HCT116 (cell line): ENCODE measurements at regions not wholly inside any gene's neighbourhood (a gene's known extent, or its start where the extent isn't known, plus 50 kb on each side); places are given as distances from the start of the nearest gene placed in this dataset.

Experiments used
- ATAC-seq: fragments of 200-7000 bp; cut with Tn5 transposase; 2 replicates; pipeline ENCODE4 v1.9.1; 2020; ENCODE audit warnings: mild to moderate bottlenecking, moderate library complexity
- BruUV-seq: library from RNA; stranded (reverse); fragments of 400-500 nt; replicated peaks from 2 replicates; lab custom pipeline; 2021; lab: Mats Ljungman, UMichigan
- CTCF ChIA-PET: fragments of 300-600 bp; sonication (Branson Sonifier 250); formaldehyde crosslinking; loops from one replicate; lab custom pipeline; 2021; ENCODE audit warnings: antibody characterized with exemption; lab: Charles Lee
- POLR2A ChIA-PET: fragments of 300-600, 350-600 bp; sonication (Branson Sonifier 250); formaldehyde crosslinking; loops from one replicate; lab custom pipeline; 2021; ENCODE audit warnings: antibody characterized with exemption; lab: Charles Lee
- RAD21 ChIA-PET, 2 experiments: fragments of 300-600 bp; sonication (Branson Sonifier 250); formaldehyde crosslinking; loops; one replicate each; lab custom pipeline; 2023; ENCODE audit warnings: low total read pairs in 2 of 2; ENCODE audit not compliant: uncharacterized antibody in 2 of 2, unreplicated experiment in 2 of 2, low non-redundant PET in 1 of 2; lab: Charles Lee
- DNase-seq: peaks from one replicate; pipeline ENCODE4 v3.0.0-alpha.2; 2010; ENCODE audit warnings: low read depth, low spot score
- H2AFZ ChIP-seq: fragments of 200-600 bp; shearing (Covaris generic), sonication (generic); 2 replicates; pipeline ENCODE4 v1.6.1; 2017; ENCODE audit warnings: low read depth, mixed run types, mixed read lengths, antibody characterized with exemption, low read length; ENCODE audit not compliant: poor library complexity, severe bottlenecking
- H3K27ac ChIP-seq: 2 replicates; pipeline ENCODE4 v1.5.1; 2012; ENCODE audit warnings: low read depth, low read length
- H3K27me3 ChIP-seq: fragments of 200-600 bp; sonication (generic); 2 replicates; pipeline ENCODE4 v1.6.1; 2016; ENCODE audit warnings: mixed run types, low read length, mixed read lengths; ENCODE audit not compliant: insufficient read depth
- H3K36me3 ChIP-seq, 2 experiments: fragments of 200-500 bp in 1 of 2; fragments of 200-600 bp in 1 of 2; sonication (Bioruptor generic) in 1 of 2; sonication (generic) in 1 of 2; 2 replicates each; pipeline versions ENCODE4 v1.5.1 to v1.6.1; 2014 to 2016; ENCODE audit warnings: low read length in 2 of 2, inconsistent platforms in 1 of 2, mixed read lengths in 1 of 2, mixed run types in 1 of 2; ENCODE audit not compliant: insufficient read depth in 2 of 2, control insufficient read depth in 1 of 2
- H3K4me1 ChIP-seq, 2 experiments: fragments of 200-600 bp in 1 of 2; sonication (generic) in 1 of 2; 2 replicates each; pipeline versions ENCODE4 v1.5.1 to v1.6.1; 2012 to 2017; ENCODE audit warnings: low read length in 2 of 2, inconsistent platforms in 1 of 2, mild to moderate bottlenecking in 1 of 2, mixed read lengths in 1 of 2, mixed run types in 1 of 2, moderate library complexity in 1 of 2; ENCODE audit not compliant: insufficient read depth in 2 of 2, control insufficient read depth in 1 of 2
- H3K4me2 ChIP-seq: fragments of 200-600 bp; sonication (generic); 2 replicates; pipeline ENCODE4 v1.6.1; 2017; ENCODE audit warnings: mixed run types, low read length, mixed read lengths
- H3K4me3 ChIP-seq, 2 experiments: fragments of 200-600 bp in 1 of 2; sonication (generic) in 1 of 2; replicated peaks in 1 of 2; 2 replicates each; pipeline ENCODE4 v1.5.1; 2011 to 2016; ENCODE audit warnings: low read length in 2 of 2, control low read depth in 1 of 2, low read depth in 1 of 2, mild to moderate bottlenecking in 1 of 2, mixed read lengths in 1 of 2, mixed run types in 1 of 2
- H3K79me2 ChIP-seq: fragments of 200-600 bp; sonication (generic); 2 replicates; pipeline ENCODE4 v1.6.1; 2017; ENCODE audit warnings: mild to moderate bottlenecking, mixed run types, low read length, moderate library complexity, mixed read lengths; ENCODE audit not compliant: insufficient read depth
- H3K9ac ChIP-seq: fragments of 200-600 bp; sonication (generic); 2 replicates; pipeline ENCODE4 v1.6.1; 2016; ENCODE audit warnings: low read length, mixed read lengths
- H3K9me2 ChIP-seq: fragments of 200-600 bp; sonication (generic), shearing (Covaris generic); 2 replicates; pipeline ENCODE4 v1.6.1; 2017; ENCODE audit warnings: mixed run types, mild to moderate bottlenecking, moderate library complexity; ENCODE audit not compliant: insufficient read depth
- H3K9me3 ChIP-seq, 2 experiments: fragments of 200-500 bp in 1 of 2; fragments of 200-600 bp in 1 of 2; sonication (Bioruptor generic) in 1 of 2; sonication (generic) in 1 of 2; 2 replicates each; pipeline ENCODE4 v1.6.1; 2014 to 2017; ENCODE audit warnings: low read length in 2 of 2, mixed read lengths in 2 of 2, inconsistent platforms in 1 of 2, low read depth in 1 of 2, mild to moderate bottlenecking in 1 of 2, mixed run types in 1 of 2, moderate library complexity in 1 of 2; ENCODE audit not compliant: control insufficient read depth in 1 of 2, insufficient read depth in 1 of 2
- H4K20me1 ChIP-seq: fragments of 200-600 bp; sonication (generic), shearing (Covaris generic); 2 replicates; pipeline ENCODE4 v1.6.1; 2017; ENCODE audit warnings: mixed run types, mild to moderate bottlenecking, moderate library complexity; ENCODE audit not compliant: insufficient read depth
- CBX3 ChIP-seq: IDR thresholded peaks from 2 replicates; pipeline ENCODE4 v1.6.1; 2012; ENCODE audit warnings: low read depth
- CEBPB ChIP-seq: IDR thresholded peaks from 2 replicates; pipeline ENCODE4 v1.6.1; 2012; ENCODE audit warnings: low read depth
- EZH2 ChIP-seq: fragments of 200-600 bp; sonication (generic); IDR thresholded peaks from 2 replicates; pipeline ENCODE4 v1.6.1; 2017; ENCODE audit warnings: antibody characterized with exemption, mixed run types
- EZH2phosphoT487 ChIP-seq: fragments of 200-600 bp; IDR thresholded peaks from 2 replicates; pipeline ENCODE4 v1.6.1; 2018; ENCODE audit warnings: antibody characterized with exemption, borderline replicate concordance
- FOSL1 ChIP-seq: IDR thresholded peaks from 2 replicates; pipeline ENCODE4 v1.6.1; 2012; ENCODE audit warnings: low read depth
- JUND ChIP-seq: IDR thresholded peaks from 2 replicates; pipeline ENCODE4 v1.6.1; 2012
- POLR2A ChIP-seq: IDR thresholded peaks from 2 replicates; pipeline ENCODE4 v1.7.0; 2011; ENCODE audit warnings: borderline replicate concordance; ENCODE audit not compliant: insufficient read depth, insufficient read length; ENCODE audit errors: extremely low read depth
- POLR2AphosphoS5 ChIP-seq: IDR thresholded peaks from 2 replicates; pipeline ENCODE4 v1.6.1; 2011; ENCODE audit warnings: mild to moderate bottlenecking, low read depth, low read length, moderate library complexity
- RAD21 ChIP-seq: IDR thresholded peaks from 2 replicates; pipeline ENCODE4 v1.6.1; 2012; ENCODE audit warnings: low read depth, mild to moderate bottlenecking
- SIN3A ChIP-seq: IDR thresholded peaks from 2 replicates; pipeline ENCODE4 v1.6.1; 2012; ENCODE audit warnings: low read depth
- SRF ChIP-seq: IDR thresholded peaks from 2 replicates; pipeline ENCODE4 v1.6.1; 2012; ENCODE audit warnings: low read depth
- TCF7L2 ChIP-seq: IDR thresholded peaks from 2 replicates; pipeline ENCODE4 v1.7.0; 2011; ENCODE audit warnings: borderline replicate concordance, inconsistent platforms; ENCODE audit not compliant: insufficient read depth, insufficient read length; ENCODE audit errors: extremely low read depth
- YY1 ChIP-seq: IDR thresholded peaks from 2 replicates; pipeline ENCODE4 v1.6.1; 2011; ENCODE audit warnings: low read length, low read depth, moderate library complexity, mild to moderate bottlenecking; ENCODE audit not compliant: insufficient replicate concordance; ENCODE audit errors: extremely low read depth
- ZFX ChIP-seq: fragments of 450-650 bp; IDR thresholded peaks from 2 replicates; pipeline ENCODE4 v1.6.1; 2017
- ZNF274 ChIP-seq: fragments of 200-500 bp; sonication (Bioruptor generic); IDR thresholded peaks from 2 replicates; pipeline ENCODE4 v1.6.1; 2014; ENCODE audit warnings: mild to moderate bottlenecking, low read depth, low read length, inconsistent platforms
- intact Hi-C: fragments of 100-400 bp; cut with micrococcal nuclease; formaldehyde crosslinking; loops from 2 replicates; pipeline ENCODE4 v1.10.0; 2022
- TF ChIP-seq, protein P1 (sequence below): IDR thresholded peaks from 2 replicates; pipeline ENCODE4 v1.6.1; 2012; ENCODE audit warnings: low read depth
- TF ChIP-seq, protein P2 (sequence below): IDR thresholded peaks from 2 replicates; pipeline ENCODE4 v1.6.1; 2012
- TF ChIP-seq, protein P3 (sequence below), 3 experiments: fragments of 200-600 bp in 1 of 3; sonication (generic) in 1 of 3; IDR thresholded peaks in 2 of 3; conservative IDR thresholded peaks in 1 of 3; 2 replicates each; pipeline ENCODE4 v1.5.1; 2012 to 2017; ENCODE audit warnings: low read depth in 2 of 3, low read length in 2 of 3, antibody characterized with exemption in 1 of 3, borderline replicate concordance in 1 of 3, control low read depth in 1 of 3, mild to moderate bottlenecking in 1 of 3, mixed read lengths in 1 of 3, mixed run types in 1 of 3, moderate library complexity in 1 of 3; ENCODE audit not compliant: insufficient read depth in 1 of 3
- TF ChIP-seq, protein P4 (sequence below): IDR thresholded peaks from 2 replicates; pipeline ENCODE4 v1.6.1; 2012

DNA sequence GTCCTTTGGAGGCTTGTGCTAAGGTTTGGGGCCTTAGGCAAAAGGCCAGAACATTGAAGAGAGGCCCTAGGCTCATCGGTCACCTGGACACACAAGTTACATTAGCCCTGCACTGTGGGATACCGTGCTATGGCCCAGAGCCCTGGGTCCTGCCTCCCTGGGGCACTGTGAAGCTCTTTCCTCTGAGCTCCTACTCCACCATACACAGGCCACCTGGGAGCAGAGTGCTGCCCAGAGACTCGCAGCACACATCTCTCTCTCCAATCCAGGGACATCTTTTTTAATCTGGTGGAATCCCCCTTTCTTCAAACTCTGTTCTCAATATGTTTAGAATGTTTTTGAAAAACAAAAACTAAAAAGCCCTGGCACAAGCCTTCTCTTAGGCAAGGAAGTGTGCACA, 314.2 kb upstream of the RGS6 start:
- no peak overlapping the region for H3K4me3 ChIP-seq
- no TSS peak for BruUV-seq
- no peak overlapping the region for H2AFZ ChIP-seq
- no peaks in the 10 kb centered on the region for H3K79me2 ChIP-seq
- intact Hi-C loops, result no loop called here
- no peak for ATAC-seq
- no peak overlapping the region for H3K27ac ChIP-seq
- POLR2A ChIA-PET, result no interaction called here
- no peaks in the 10 kb centered on the region for H4K20me1 ChIP-seq
- TF ChIP-seq EZH2 (no peak), FOSL1 (no peak), SIN3A (no peak), CBX3 (no peak), YY1 (no peak), ZNF274 (no peak), CEBPB (no peak), JUND (no peak), POLR2A (no peak), ZFX (no peak), TCF7L2 (no peak), SRF (no peak), POLR2AphosphoS5 (no peak), RAD21 (no peak), EZH2phosphoT487 (no peak)
- TF ChIP-seq, protein P1, sequence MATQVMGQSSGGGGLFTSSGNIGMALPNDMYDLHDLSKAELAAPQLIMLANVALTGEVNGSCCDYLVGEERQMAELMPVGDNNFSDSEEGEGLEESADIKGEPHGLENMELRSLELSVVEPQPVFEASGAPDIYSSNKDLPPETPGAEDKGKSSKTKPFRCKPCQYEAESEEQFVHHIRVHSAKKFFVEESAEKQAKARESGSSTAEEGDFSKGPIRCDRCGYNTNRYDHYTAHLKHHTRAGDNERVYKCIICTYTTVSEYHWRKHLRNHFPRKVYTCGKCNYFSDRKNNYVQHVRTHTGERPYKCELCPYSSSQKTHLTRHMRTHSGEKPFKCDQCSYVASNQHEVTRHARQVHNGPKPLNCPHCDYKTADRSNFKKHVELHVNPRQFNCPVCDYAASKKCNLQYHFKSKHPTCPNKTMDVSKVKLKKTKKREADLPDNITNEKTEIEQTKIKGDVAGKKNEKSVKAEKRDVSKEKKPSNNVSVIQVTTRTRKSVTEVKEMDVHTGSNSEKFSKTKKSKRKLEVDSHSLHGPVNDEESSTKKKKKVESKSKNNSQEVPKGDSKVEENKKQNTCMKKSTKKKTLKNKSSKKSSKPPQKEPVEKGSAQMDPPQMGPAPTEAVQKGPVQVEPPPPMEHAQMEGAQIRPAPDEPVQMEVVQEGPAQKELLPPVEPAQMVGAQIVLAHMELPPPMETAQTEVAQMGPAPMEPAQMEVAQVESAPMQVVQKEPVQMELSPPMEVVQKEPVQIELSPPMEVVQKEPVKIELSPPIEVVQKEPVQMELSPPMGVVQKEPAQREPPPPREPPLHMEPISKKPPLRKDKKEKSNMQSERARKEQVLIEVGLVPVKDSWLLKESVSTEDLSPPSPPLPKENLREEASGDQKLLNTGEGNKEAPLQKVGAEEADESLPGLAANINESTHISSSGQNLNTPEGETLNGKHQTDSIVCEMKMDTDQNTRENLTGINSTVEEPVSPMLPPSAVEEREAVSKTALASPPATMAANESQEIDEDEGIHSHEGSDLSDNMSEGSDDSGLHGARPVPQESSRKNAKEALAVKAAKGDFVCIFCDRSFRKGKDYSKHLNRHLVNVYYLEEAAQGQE, result no peak
- TF ChIP-seq, protein P2, sequence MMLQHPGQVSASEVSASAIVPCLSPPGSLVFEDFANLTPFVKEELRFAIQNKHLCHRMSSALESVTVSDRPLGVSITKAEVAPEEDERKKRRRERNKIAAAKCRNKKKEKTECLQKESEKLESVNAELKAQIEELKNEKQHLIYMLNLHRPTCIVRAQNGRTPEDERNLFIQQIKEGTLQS, result no peak
- TF ChIP-seq, protein P3, sequence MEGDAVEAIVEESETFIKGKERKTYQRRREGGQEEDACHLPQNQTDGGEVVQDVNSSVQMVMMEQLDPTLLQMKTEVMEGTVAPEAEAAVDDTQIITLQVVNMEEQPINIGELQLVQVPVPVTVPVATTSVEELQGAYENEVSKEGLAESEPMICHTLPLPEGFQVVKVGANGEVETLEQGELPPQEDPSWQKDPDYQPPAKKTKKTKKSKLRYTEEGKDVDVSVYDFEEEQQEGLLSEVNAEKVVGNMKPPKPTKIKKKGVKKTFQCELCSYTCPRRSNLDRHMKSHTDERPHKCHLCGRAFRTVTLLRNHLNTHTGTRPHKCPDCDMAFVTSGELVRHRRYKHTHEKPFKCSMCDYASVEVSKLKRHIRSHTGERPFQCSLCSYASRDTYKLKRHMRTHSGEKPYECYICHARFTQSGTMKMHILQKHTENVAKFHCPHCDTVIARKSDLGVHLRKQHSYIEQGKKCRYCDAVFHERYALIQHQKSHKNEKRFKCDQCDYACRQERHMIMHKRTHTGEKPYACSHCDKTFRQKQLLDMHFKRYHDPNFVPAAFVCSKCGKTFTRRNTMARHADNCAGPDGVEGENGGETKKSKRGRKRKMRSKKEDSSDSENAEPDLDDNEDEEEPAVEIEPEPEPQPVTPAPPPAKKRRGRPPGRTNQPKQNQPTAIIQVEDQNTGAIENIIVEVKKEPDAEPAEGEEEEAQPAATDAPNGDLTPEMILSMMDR (IDR thresholded peaks at IDR 0.05 in 2 of 3, conservative IDR thresholded peaks at IDR 0.05 in 1 of 3; ENCODE audit: borderline replicate concordance in 1 of 3, insufficient read depth in 1 of 3, low read depth in 2 of 3, low read length in 2 of 3), result no peak
- TF ChIP-seq, protein P4, sequence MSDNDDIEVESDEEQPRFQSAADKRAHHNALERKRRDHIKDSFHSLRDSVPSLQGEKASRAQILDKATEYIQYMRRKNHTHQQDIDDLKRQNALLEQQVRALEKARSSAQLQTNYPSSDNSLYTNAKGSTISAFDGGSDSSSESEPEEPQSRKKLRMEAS, result no peak
- TF ChIP-seq, all 23 proteins: peak for 0
- Histone ChIP-seq H3K36me3 (no peaks in the 10 kb centered on the region), H3K9me3 (no peaks in the 10 kb centered on the region), H3K9me2 (no peaks in the 10 kb centered on the region), H3K4me1 (peaks cover 0 to 6% of the 10 kb centered on the region in 2 experiments; a peak in 1 of 4 replicates), H3K4me2 (no peak overlapping the region), H3K27me3 (no peaks in the 10 kb centered on the region), H3K9ac (no peak overlapping the region)
- ChIA-PET RAD21 (no interaction called here), CTCF (no interaction called here)
- no peak for DNase-seq
